Ovary (tissue), 3 donors: ENCODE measurements at regions not wholly inside any gene's neighbourhood (a gene's known extent, or its start where the extent isn't known, plus 50 kb on each side); places are given as distances from the start of the nearest gene placed in this dataset.

Experiments used
- EP300 ChIP-seq: sonication (generic); formaldehyde crosslinking; IDR thresholded peaks from one replicate; pipeline ENCODE4 v1.6.1; 2017; ENCODE audit warnings: antibody characterized with exemption
- POLR2A ChIP-seq: fragments of 450-650 bp; IDR thresholded peaks from one replicate; pipeline ENCODE4 v1.6.1; 2017; ENCODE audit warnings: antibody characterized with exemption, mild to moderate bottlenecking, moderate library complexity
- TF ChIP-seq, protein P1 (sequence below), 3 donors: fragments of 450-650 bp in 2 of 3; fragments of 200-600 bp in 1 of 3; IDR thresholded peaks; one replicate each; pipeline versions ENCODE4 v1.5.1 to v1.8.0; 2016 to 2022; ENCODE audit warnings: antibody characterized with exemption in 3 of 3, mild to moderate bottlenecking in 1 of 3
- donor health status: DM: no; HTN: no; CAD: no.

DNA sequence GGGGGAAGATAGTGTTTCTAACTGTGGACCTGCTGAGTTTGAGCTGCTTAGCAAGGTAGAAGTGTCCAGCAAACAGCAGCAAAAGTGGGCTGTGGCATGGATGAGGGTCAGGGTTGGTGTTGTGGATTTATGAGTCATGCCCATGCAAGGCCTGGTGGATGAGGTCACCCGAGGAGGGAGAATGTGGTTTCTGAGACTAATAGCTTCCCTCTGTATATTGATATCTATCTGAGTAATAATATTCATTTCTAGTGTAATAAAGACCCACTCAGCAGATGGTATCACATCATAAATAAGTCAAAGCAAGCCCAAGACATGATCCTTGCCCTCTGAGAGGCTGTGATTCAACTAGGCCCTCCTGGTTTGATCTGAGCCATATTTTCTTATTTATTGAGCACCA, 597.8 kb upstream of the CLINT1 start:
- TF ChIP-seq, protein P1, sequence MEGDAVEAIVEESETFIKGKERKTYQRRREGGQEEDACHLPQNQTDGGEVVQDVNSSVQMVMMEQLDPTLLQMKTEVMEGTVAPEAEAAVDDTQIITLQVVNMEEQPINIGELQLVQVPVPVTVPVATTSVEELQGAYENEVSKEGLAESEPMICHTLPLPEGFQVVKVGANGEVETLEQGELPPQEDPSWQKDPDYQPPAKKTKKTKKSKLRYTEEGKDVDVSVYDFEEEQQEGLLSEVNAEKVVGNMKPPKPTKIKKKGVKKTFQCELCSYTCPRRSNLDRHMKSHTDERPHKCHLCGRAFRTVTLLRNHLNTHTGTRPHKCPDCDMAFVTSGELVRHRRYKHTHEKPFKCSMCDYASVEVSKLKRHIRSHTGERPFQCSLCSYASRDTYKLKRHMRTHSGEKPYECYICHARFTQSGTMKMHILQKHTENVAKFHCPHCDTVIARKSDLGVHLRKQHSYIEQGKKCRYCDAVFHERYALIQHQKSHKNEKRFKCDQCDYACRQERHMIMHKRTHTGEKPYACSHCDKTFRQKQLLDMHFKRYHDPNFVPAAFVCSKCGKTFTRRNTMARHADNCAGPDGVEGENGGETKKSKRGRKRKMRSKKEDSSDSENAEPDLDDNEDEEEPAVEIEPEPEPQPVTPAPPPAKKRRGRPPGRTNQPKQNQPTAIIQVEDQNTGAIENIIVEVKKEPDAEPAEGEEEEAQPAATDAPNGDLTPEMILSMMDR (IDR thresholded peaks at IDR 0.05): no peak
- TF ChIP-seq POLR2A: no peak
- TF ChIP-seq EP300: no peak
